Activated CD4-positive, alpha-beta T cell treated with anti-CD3 and anti-CD28 coated beads, Interleukin-2, amount 10 ng/mL, durations not matched to agents 24 days and 14 days (primary cell): ENCODE measurements at regions not wholly inside any gene's neighbourhood (a gene's known extent, or its start where the extent isn't known, plus 50 kb on each side); places are given as distances from the start of the nearest gene placed in this dataset.

Experiments
- DNase-seq: peaks from one replicate; pipeline ENCODE4 v3.0.0; 2022
- H3K27ac Mint-ChIP-seq: one replicate; pipeline ENCODE4 v1.8.0; 2022; ENCODE audit warnings: mild to moderate bottlenecking, mixed read lengths
- H3K27me3 Mint-ChIP-seq: one replicate; pipeline ENCODE4 v1.8.0; 2022; ENCODE audit warnings: mixed read lengths
- H3K36me3 Mint-ChIP-seq: one replicate; pipeline ENCODE4 v1.8.0; 2022; ENCODE audit warnings: low read depth, mild to moderate bottlenecking, mixed read lengths
- H3K4me1 Mint-ChIP-seq: one replicate; pipeline ENCODE4 v1.8.0; 2021; ENCODE audit warnings: mixed read lengths
- H3K4me3 Mint-ChIP-seq: one replicate; pipeline ENCODE4 v1.8.0; 2022; ENCODE audit warnings: mild to moderate bottlenecking, moderate library complexity, mixed read lengths
- H3K9me3 Mint-ChIP-seq: one replicate; pipeline ENCODE4 v1.8.0; 2021; ENCODE audit warnings: mixed read lengths
- intact Hi-C: fragments of 100-400 bp; cut with micrococcal nuclease; formaldehyde crosslinking; loops from one replicate; pipeline ENCODE4 v1.15.1; 2023

- no peak overlapping the region for H3K27ac Mint-ChIP-seq
- H3K4me1 Mint-ChIP-seq, result no peaks in the 10 kb centered on the region
- no peaks in the 10 kb centered on the region for H3K9me3 Mint-ChIP-seq
- DNase-seq, result no peak
- no peaks in the 10 kb centered on the region for H3K36me3 Mint-ChIP-seq
- H3K27me3 Mint-ChIP-seq, result peaks cover 2% of the 10 kb centered on the region
- no peak overlapping the region for H3K4me3 Mint-ChIP-seq
- intact Hi-C loops, result no loop called here
These were observed 165.6 kb downstream of the AREG start for GRCh38 chr4:74610491-74610890.

GRCh38 chr4:74612837-74613236 is 167.9 kb downstream of the AREG start:
- H3K4me3 Mint-ChIP-seq, result no peak overlapping the region
- no peaks in the 10 kb centered on the region for H3K9me3 Mint-ChIP-seq
- no peaks in the 10 kb centered on the region for H3K27me3 Mint-ChIP-seq
- peaks cover 2% of the 10 kb centered on the region for H3K4me1 Mint-ChIP-seq
- DNase-seq, result no peak
- H3K36me3 Mint-ChIP-seq, result no peaks in the 10 kb centered on the region
- intact Hi-C loops, result no loop called here
- no peak overlapping the region for H3K27ac Mint-ChIP-seq

GRCh38 chr4:74613266-74613665 is 168.3 kb downstream of the AREG start:
- no peak overlapping the region for H3K4me3 Mint-ChIP-seq
- H3K9me3 Mint-ChIP-seq, result no peaks in the 10 kb centered on the region
- H3K27ac Mint-ChIP-seq, result no peak overlapping the region
- no peaks in the 10 kb centered on the region for H3K27me3 Mint-ChIP-seq
- peaks cover 2% of the 10 kb centered on the region for H3K4me1 Mint-ChIP-seq
- no peaks in the 10 kb centered on the region for H3K36me3 Mint-ChIP-seq
- intact Hi-C loops, result no loop called here
- no peak for DNase-seq

- peaks cover 2% of the 10 kb centered on the region for H3K4me1 Mint-ChIP-seq
- intact Hi-C loops, result no loop called here
- peaks cover 5% of the 10 kb centered on the region for H3K27me3 Mint-ChIP-seq
- no peak overlapping the region for H3K4me3 Mint-ChIP-seq
- no peaks in the 10 kb centered on the region for H3K9me3 Mint-ChIP-seq
- H3K27ac Mint-ChIP-seq, result no peak overlapping the region
- H3K36me3 Mint-ChIP-seq, result no peaks in the 10 kb centered on the region
- no peak for DNase-seq
These were observed 170.5 kb downstream of the AREG start for GRCh38 chr4:74615411-74615810.

- H3K36me3 Mint-ChIP-seq, result no peaks in the 10 kb centered on the region
- no peak overlapping the region for H3K27ac Mint-ChIP-seq
- no peaks in the 10 kb centered on the region for H3K9me3 Mint-ChIP-seq
- no peak overlapping the region for H3K4me3 Mint-ChIP-seq
- peaks cover 3% of the 10 kb centered on the region for H3K4me1 Mint-ChIP-seq
- peaks cover 5% of the 10 kb centered on the region for H3K27me3 Mint-ChIP-seq
- DNase-seq, result no peak
- intact Hi-C loops, result no loop called here
These were observed 173.2 kb downstream of the AREG start for GRCh38 chr4:74618166-74618565.

- Mint-ChIP-seq H3K36me3 (no peaks in the 10 kb centered on the region), H3K4me1 (peaks cover 4% of the 10 kb centered on the region), H3K4me3 (no peak overlapping the region), H3K27me3 (peaks cover 5% of the 10 kb centered on the region), H3K9me3 (no peaks in the 10 kb centered on the region), H3K27ac (no peak overlapping the region)
- intact Hi-C loops, result no loop called here
- no peak for DNase-seq
These were observed 173.7 kb downstream of the AREG start for GRCh38 chr4:74618659-74619058.

- intact Hi-C loops, result loop anchor here (5.0 to 10.0 kb wide), 3 partner anchors 85 to 1107 kb away; partner anchors contain the start of gene AREG
- no peaks in the 10 kb centered on the region for H3K36me3 Mint-ChIP-seq
These were observed 174.2 kb downstream of the BTC start for GRCh38 chr4:74619931-74620702.

GRCh38 chr4:74621616-74622015 is 172.7 kb downstream of the BTC start:
- Mint-ChIP-seq H3K4me3 (no peak overlapping the region), H3K27ac (no peak overlapping the region), H3K27me3 (peaks cover 5% of the 10 kb centered on the region), H3K4me1 (peaks cover 19% of the 10 kb centered on the region), H3K36me3 (no peaks in the 10 kb centered on the region), H3K9me3 (no peaks in the 10 kb centered on the region)
- no peak for DNase-seq
- intact Hi-C loops, result loop anchor here (2.0 to 10.0 kb wide), 4 partner anchors 87 to 1106 kb away; partner anchors contain the start of gene AREG

More at GRCh38 chr4:74619931-74620702, 174.2 kb downstream of the BTC start:
- H3K4me3 Mint-ChIP-seq, result no peak overlapping the region
- peaks cover 5% of the 10 kb centered on the region for H3K27me3 Mint-ChIP-seq
- peaks cover 13% of the 10 kb centered on the region for H3K4me1 Mint-ChIP-seq
- DNase-seq, result no peak
- no peaks in the 10 kb centered on the region for H3K9me3 Mint-ChIP-seq
- H3K27ac Mint-ChIP-seq, result no peak overlapping the region

GRCh38 chr4:74623041-74623440 is 171.3 kb downstream of the BTC start:
- H3K9me3 Mint-ChIP-seq, result no peaks in the 10 kb centered on the region
- H3K27me3 Mint-ChIP-seq, result peaks cover 5% of the 10 kb centered on the region
- H3K27ac Mint-ChIP-seq, result no peak overlapping the region
- peak; percentile 62 for DNase-seq
- no peak overlapping the region for H3K4me3 Mint-ChIP-seq
- no peaks in the 10 kb centered on the region for H3K36me3 Mint-ChIP-seq
- intact Hi-C loops, result loop anchor here (2.0 to 10.0 kb wide), 4 partner anchors 88 to 1104 kb away; partner anchors contain the start of gene AREG
- H3K4me1 Mint-ChIP-seq, result peaks cover 19% of the 10 kb centered on the region

- H3K4me3 Mint-ChIP-seq, result no peak overlapping the region
- peak overlapping the region; percentile 32 for H3K27ac Mint-ChIP-seq
- H3K36me3 Mint-ChIP-seq, result no peaks in the 10 kb centered on the region
- no peaks in the 10 kb centered on the region for H3K9me3 Mint-ChIP-seq
- H3K4me1 Mint-ChIP-seq, result peaks cover 19% of the 10 kb centered on the region
- H3K27me3 Mint-ChIP-seq, result no peaks in the 10 kb centered on the region
- no peak for DNase-seq
- intact Hi-C loops, result loop anchor here (1.0 to 10.0 kb wide), 4 partner anchors 90 to 1103 kb away; partner anchors contain the start of gene AREG
These were observed 169.8 kb downstream of the BTC start for GRCh38 chr4:74624351-74625151.

GRCh38 chr4:74625981-74626380 is 168.3 kb downstream of the BTC start:
- Mint-ChIP-seq H3K36me3 (no peaks in the 10 kb centered on the region), H3K27ac (peak overlapping the region; percentile 0), H3K4me1 (peaks cover 19% of the 10 kb centered on the region), H3K4me3 (no peak overlapping the region), H3K27me3 (no peaks in the 10 kb centered on the region), H3K9me3 (no peaks in the 10 kb centered on the region)
- DNase-seq, result no peak
- intact Hi-C loops, result loop anchor here (10.0 kb wide), 1 partner anchor 91 kb away; no protein-coding TSS in a partner anchor

GRCh38 chr4:74627093-74627492 is 167.2 kb downstream of the BTC start:
- Mint-ChIP-seq H3K36me3 (no peaks in the 10 kb centered on the region), H3K9me3 (no peaks in the 10 kb centered on the region), H3K27me3 (no peaks in the 10 kb centered on the region), H3K27ac (no peak overlapping the region), H3K4me1 (peaks cover 19% of the 10 kb centered on the region), H3K4me3 (no peak overlapping the region)
- intact Hi-C loops, result loop anchor here (10.0 kb wide), 1 partner anchor 92 kb away; no protein-coding TSS in a partner anchor
- no peak for DNase-seq

- no peak overlapping the region for H3K27ac Mint-ChIP-seq
- H3K36me3 Mint-ChIP-seq, result no peaks in the 10 kb centered on the region
- H3K4me3 Mint-ChIP-seq, result no peak overlapping the region
- H3K4me1 Mint-ChIP-seq, result peaks cover 19% of the 10 kb centered on the region
- DNase-seq, result no peak
- intact Hi-C loops, result loop anchor here (10.0 kb wide), 1 partner anchor 93 kb away; no protein-coding TSS in a partner anchor
- H3K9me3 Mint-ChIP-seq, result no peaks in the 10 kb centered on the region
- no peaks in the 10 kb centered on the region for H3K27me3 Mint-ChIP-seq
These were observed 166.8 kb downstream of the BTC start for GRCh38 chr4:74627504-74627903.
